Motor neuron (in vitro differentiated cells): ENCODE measurements at regions not wholly inside any gene's neighbourhood (a gene's known extent, or its start where the extent isn't known, plus 50 kb on each side); places are given as distances from the start of the nearest gene placed in this dataset.

Experiments used
- ATAC-seq, 8 experiments: fragments of 200-7000 bp; cut with Tn5 transposase; replicated peaks in 6 of 8; 2 replicates each; pipeline ENCODE4 v1.8.0; 2021; ENCODE audit warnings: mild to moderate bottlenecking in 8 of 8, moderate library complexity in 8 of 8
- H3K27ac ChIP-seq, 2 donors: fragments of 250-450 bp; sonication (Bioruptor Pico); 2 replicates each; pipeline ENCODE4 v1.9.0; 2021; ENCODE audit warnings: antibody characterized with exemption in 2 of 2, mild to moderate bottlenecking in 2 of 2, moderate library complexity in 1 of 2
- H3K4me1 ChIP-seq, 2 donors: fragments of 250-450 bp; sonication (Bioruptor Pico); replicated peaks in 1 of 2; 2 replicates each; pipeline ENCODE4 v1.6.1; 2021; ENCODE audit warnings: antibody characterized with exemption in 2 of 2, mild to moderate bottlenecking in 2 of 2, moderate library complexity in 1 of 2
- H3K4me3 ChIP-seq, 5 donors: fragments of 250-450 bp; sonication (Bioruptor Pico); 2 replicates each; pipeline ENCODE4 v1.9.0; 2021; ENCODE audit warnings: antibody characterized with exemption in 5 of 5, mild to moderate bottlenecking in 5 of 5, moderate library complexity in 4 of 5
- WGBS, 10 experiments: fragments of 450-650 bp; shearing (Covaris generic); methylation state at CpG; one replicate each; pipeline ENCODE4 v1.0.0; 2022; 5-methylcytosine and 5-hydroxymethylcytosine counted together
- in situ Hi-C, 9 experiments: fragments of 400-800 bp; cut with MboI; loops; one replicate each; pipeline ENCODE4 v1.15.0; 2021; ENCODE audit warnings: low sequenced_read_pairs in 9 of 9, low pct_unique_long_range_greater_than_20kb in 2 of 9; ENCODE audit not compliant: unreplicated experiment in 9 of 9

DNA sequence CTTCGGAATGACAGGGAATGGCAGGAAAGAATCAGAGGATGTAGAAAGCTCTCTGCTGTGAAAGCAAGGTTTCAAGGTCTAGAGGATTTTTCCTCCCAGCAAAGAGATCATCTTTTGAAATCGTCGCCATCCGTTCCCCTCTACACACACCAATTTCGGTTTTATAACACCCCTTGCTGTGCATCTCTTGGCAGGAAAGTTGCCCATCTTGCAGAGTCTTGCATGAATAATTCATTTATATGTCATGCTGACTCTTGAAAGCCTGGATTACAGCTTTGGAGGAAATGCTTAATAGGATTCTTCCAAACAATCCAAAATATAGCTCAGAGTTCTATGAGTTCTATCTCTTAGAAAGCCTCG, 262.7 kb downstream of the CHL1 start:
- Histone ChIP-seq H3K4me3 (peak overlapping the region in 1 of 5 donors; percentile 10), H3K27ac (no peak overlapping the region)
- WGBS, 10 experiments: 0 to 33% (median 15%) methylated on average over 5 to 6 of the region's 6 CpGs; no CpG with 5 or more reads in 4 of the 10 experiments

DNA sequence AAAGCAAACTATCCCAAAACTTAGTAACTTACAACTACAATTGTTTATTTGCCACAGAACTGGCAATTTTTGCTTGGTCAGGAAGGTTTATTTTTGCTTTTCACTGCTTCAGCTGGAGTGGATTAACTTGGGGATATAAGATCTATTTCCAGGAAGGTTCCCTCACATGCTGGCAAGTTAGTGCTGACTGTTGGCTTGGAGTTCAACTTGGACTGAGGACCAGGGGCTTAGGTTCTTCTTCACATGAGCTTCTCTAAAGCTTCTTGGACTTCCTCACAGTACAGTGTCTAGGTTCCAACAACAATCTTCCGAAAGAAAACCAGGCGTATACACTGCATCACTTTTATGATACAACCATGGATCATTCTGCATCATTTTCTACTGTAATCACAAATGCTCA, 264.4 kb downstream of the CHL1 start:
- ATAC-seq: no peak
- H3K4me3 ChIP-seq: no peak overlapping the region
- H3K27ac ChIP-seq: no peak overlapping the region
- WGBS, 10 experiments: 43 to 100% (median 90%) methylated on average over 1 to 2 of the region's 2 CpGs; no CpG with 5 or more reads in 3 of the 10 experiments
- in situ Hi-C loops: no loop called here
- H3K4me1 ChIP-seq: peaks cover 0 to 33% of the 10 kb centered on the region in 2 donors

More for the DNA sequence above, 262.7 kb downstream of the CHL1 start:
- in situ Hi-C loops: no loop called here
- peaks cover 0 to 34% of the 10 kb centered on the region in 2 donors for H3K4me1 ChIP-seq
- peak in 2 of 8 experiments; percentile 8 to 53 for ATAC-seq

DNA sequence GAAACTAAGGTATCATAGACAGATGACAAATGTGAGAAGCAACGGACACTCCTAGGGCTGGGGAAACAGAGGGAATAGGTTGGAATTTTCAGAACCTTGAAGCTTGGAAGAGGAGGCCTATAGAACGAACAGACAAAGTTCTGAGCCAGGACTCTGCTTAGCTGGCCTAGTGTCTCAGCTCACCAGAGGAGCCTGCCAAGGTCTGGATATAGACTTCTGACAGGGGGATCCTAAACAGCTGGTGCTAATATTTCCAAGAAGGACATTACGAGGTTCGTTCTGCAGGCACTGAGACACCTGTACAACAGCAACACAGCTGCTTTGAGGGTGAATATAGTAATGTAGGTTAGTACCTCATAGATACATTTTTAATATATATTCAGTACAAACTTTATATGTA, 266.3 kb downstream of the CHL1 start:
- H3K27ac ChIP-seq: no peak overlapping the region
- in situ Hi-C loops: no loop called here
- 0 to 93% (median 47%) methylated on average over 1 to 4 of the region's 4 CpGs; no CpG with 5 or more reads in 3 of the 10 experiments for WGBS, 10 experiments

DNA sequence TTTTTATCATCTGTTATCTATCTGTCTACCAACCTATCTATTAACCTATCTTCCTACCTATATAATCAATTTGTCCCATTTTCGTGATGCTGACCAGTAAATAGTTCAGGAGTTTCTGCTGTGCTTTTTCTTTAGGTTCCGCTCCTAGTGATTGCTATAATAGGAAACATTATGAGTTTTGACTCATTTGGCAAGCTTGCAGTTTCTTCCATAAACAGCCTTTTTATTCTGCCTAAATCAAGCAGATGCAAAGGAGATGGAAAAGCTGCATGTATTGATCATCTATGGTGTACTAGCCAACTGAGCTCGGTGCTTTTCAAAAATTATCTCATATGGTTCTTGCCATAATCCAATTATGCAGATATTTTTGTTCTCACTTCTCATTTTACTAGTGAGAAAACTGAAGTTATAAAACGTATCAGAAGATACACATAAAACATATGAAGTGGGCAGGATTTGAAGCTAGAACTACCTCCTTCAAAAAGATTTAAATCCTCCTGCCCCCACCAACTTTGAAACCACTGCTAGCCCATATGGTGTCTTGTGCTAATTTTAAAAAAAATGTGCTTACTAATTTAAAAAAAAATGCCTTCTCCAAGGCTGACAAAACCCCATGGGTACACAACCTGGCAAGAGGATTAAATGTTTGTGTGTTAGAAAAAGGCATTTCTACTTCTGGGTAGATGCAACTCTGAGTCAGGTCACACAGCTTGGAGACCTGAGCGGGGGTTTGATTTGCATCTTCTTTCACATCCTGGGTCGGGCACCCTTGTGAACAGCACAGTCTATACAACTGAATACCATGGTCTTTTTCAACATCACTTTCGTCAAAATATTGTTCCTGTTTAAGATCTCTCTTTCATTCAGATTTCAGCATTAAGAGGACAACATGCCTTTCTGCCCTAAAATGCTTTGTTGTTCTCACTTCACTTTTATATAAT, 267.0 kb downstream of the CHL1 start:
- in situ Hi-C loops: no loop called here
- ATAC-seq: peak in 1 of 8 experiments; percentile 29
- 10 to 83% (median 50%) methylated on average over 2 to 7 of the region's 7 CpGs for WGBS, 10 experiments
- Histone ChIP-seq H3K27ac (no peak overlapping the region), H3K4me1 (peaks cover 0 to 15% of the 10 kb centered on the region in 2 donors), H3K4me3 (no peak overlapping the region)

More for the DNA sequence above, 266.3 kb downstream of the CHL1 start:
- ATAC-seq: no peak
- Histone ChIP-seq H3K4me3 (no peak overlapping the region), H3K4me1 (peaks cover 0 to 22% of the 10 kb centered on the region in 2 donors)

DNA sequence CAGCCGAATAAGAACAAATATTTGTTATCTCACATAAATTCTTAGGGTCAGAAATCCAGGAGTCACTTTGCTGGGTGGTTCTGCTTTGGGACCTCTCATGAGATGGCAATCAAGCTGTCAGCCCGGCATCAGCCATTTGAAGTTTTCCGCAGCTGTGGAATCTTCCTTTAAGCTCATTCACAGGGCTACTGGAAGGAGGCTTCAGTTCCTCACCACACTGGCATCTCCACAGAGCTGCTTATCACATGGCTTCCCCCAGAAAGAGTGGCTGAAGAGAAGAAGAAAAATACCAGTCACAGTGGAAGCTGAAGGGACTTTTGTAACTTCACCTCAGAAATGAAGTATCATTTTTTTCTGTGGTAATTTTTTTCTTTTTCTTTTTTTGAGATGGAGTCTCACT, 267.7 kb downstream of the CHL1 start:
- WGBS, 10 experiments: 13 to 90% (median 55%) methylated on average over 1 to 3 of the region's 3 CpGs
- Histone ChIP-seq H3K27ac (no peak overlapping the region), H3K4me3 (no peak overlapping the region), H3K4me1 (peaks cover 0 to 8% of the 10 kb centered on the region in 2 donors)
- in situ Hi-C loops: no loop called here
- no peak for ATAC-seq

DNA sequence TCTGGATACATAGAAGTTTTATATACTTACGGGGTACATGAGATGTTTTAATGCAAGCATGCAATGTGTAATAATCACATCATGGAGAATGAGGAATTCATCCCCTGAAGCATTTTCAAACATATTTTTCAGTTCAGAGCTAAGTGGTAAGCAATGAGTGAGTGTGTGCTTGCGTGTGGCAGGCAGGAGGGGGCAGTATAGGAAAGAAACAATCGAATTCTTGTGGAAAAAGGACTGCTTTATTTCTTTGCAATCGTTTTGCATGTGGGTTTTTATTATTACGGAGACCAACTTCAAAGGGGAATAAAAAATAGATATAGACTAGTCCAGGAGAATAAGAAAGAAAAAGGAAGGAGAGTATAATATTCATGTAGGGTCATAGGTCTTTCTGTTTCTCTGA, 271.6 kb downstream of the CHL1 start:
- Histone ChIP-seq H3K4me1 (no peaks in the 10 kb centered on the region), H3K27ac (no peak overlapping the region), H3K4me3 (no peak overlapping the region)
- 7 to 54% (median 23%) methylated on average over 2 to 5 of the region's 5 CpGs for WGBS, 10 experiments
- in situ Hi-C loops: no loop called here
- peak in 1 of 8 experiments; percentile 44 for ATAC-seq

DNA sequence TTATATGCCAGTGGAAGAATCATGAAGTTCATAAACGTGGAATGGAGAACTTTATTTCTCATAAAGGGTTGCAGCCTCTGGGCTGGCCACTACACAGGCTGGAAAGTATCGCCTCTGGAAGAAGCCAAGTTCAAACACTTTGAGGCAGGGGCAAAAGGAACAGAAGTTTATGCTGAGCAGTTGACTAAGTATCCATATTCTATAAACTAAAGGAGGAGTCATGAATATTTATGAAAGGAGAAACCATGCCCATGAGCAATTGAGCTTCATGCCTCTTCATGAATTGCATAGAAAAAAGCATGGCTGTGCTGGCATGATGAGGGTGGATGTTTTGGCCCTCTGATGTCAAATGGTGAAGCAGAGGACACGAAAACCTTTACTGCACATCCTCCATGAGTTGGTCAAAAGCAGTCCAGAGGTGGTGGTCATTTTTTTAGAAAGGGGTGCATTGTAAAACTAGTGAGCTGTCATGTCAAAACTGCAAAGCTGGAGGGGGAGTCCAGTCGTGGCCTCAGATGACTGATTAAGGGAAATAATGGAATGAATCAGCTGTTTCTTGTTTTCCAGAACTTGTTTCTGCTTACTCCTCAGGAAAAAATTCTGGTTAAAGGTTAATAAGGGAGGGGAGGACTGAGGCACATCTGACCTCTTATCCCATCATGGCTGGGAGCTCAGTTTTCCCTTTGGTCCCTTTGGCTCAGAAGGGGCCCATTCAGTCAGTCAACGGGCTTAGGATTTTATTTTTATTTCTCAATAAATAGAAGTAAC, 276.7 kb downstream of the CHL1 start:
- peak in 1 of 8 experiments; percentile 94 for ATAC-seq
- 0 to 100% (median 51%) methylated on average over 1 to 5 of the region's 5 CpGs; no CpG with 5 or more reads in 1 of the 10 experiments for whole genome bisulfite sequencing, 10 experiments
- in situ Hi-C loops: no loop called here

DNA sequence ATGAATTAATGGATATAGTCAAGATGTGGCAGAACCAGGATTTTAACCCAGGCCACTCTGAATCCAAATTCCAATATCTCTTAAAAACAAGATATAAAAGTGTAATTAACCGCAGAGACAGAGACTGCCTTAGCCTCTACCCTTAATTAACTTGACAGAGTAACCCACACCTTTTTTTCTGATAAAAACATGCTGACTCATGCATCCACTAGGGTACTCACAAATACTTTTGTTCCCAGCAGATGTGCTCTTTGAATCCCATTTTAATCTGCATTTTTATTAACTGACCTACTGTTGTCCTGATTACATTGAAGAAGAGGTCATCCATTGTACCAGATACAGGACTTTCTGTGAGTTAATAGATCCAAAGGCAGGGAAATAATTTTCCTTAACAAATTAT, 278.3 kb downstream of the CHL1 start:
- ATAC-seq: peak in 2 of 8 experiments; percentile 13 to 26
- H3K27ac ChIP-seq: no peak overlapping the region
- WGBS, 10 experiments: 30 to 67% methylated on average over 1 of the region's 1 CpG; no CpG with 5 or more reads in 8 of the 10 experiments
- no peak overlapping the region for H3K4me3 ChIP-seq
- no peaks in the 10 kb centered on the region for H3K4me1 ChIP-seq
- in situ Hi-C loops: no loop called here

More for the DNA sequence above, 276.7 kb downstream of the CHL1 start:
- H3K27ac ChIP-seq: no peak overlapping the region
- H3K4me1 ChIP-seq: no peaks in the 10 kb centered on the region
- H3K4me3 ChIP-seq: no peak overlapping the region

DNA sequence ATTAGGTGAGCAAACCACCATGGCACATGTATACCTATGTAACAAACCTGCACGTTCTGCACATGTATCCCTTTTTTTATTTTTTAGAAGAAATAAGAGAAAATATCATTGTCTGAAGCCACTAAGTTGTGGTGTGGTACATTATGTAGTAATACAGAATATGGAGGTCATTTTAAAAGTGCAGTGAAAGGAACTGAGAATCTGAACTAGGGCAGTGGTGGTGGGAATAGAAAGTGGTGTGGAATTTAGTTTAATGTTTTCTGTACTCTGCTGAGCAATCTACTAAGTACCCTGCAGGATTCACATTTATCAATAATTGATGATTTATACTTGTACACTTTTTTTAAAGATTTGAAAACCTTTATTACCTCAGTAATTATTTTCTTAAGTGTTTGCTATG, 283.5 kb downstream of the CHL1 start:
- H3K4me1 ChIP-seq: no peaks in the 10 kb centered on the region
- ATAC-seq: no peak
- no peak overlapping the region for H3K4me3 ChIP-seq
- in situ Hi-C loops: no loop called here
- WGBS, 10 experiments: 0 to 100% (median 58%) methylated on average over 1 of the region's 1 CpG; no CpG with 5 or more reads in 4 of the 10 experiments
- H3K27ac ChIP-seq: no peak overlapping the region

DNA sequence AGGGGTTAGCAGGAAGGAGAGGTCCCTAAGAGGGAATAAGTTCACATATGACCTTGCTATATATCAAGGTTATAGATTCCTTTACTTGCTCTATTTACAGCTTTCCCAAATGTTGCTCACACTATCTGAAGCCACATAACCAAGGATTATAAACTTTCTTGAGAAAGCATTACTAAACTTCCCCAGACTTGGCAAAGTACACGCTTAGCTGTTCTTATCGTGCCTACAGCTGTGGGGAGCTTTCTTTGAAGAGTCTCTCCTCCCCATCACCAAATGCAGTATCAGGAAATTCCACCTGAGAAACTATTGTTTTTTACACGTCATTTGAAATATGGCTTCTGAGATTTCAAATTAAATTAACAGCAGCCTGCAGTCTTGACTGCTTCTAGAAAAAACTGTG, 284.5 kb downstream of the CHL1 start:
- H3K4me1 ChIP-seq: no peaks in the 10 kb centered on the region
- 0 to 100% (median 63%) methylated on average over 1 to 3 of the region's 3 CpGs; no CpG with 5 or more reads in 2 of the 10 experiments for WGBS, 10 experiments
- in situ Hi-C loops: no loop called here
- ATAC-seq: no peak
- H3K27ac ChIP-seq: no peak overlapping the region
- H3K4me3 ChIP-seq: no peak overlapping the region

DNA sequence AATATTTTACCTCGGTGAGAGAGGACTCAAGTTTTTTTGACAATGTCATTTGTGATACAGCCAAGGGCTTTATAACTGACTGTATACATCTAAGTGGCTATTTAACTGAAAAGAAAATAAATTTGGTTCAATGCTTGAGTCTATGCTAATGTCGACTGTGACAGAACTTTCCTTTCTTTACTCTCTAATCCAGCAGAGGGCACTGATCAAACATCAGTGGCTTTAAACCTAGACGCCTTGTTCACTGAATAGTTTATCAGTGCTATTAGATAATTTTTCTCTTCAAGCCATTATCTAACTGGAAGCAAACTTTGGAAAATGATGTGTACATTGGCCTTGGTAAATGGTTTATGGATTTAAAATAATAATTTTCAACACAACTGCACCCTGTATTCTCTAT, 285.1 kb downstream of the CHL1 start:
- Histone ChIP-seq H3K4me1 (no peaks in the 10 kb centered on the region), H3K27ac (no peak overlapping the region), H3K4me3 (no peak overlapping the region)
- in situ Hi-C loops: no loop called here
- ATAC-seq: peak in 2 of 8 experiments; percentile 50 to 71
- WGBS, 10 experiments: 0 to 63% (median 24%) methylated on average over 1 to 3 of the region's 3 CpGs

DNA sequence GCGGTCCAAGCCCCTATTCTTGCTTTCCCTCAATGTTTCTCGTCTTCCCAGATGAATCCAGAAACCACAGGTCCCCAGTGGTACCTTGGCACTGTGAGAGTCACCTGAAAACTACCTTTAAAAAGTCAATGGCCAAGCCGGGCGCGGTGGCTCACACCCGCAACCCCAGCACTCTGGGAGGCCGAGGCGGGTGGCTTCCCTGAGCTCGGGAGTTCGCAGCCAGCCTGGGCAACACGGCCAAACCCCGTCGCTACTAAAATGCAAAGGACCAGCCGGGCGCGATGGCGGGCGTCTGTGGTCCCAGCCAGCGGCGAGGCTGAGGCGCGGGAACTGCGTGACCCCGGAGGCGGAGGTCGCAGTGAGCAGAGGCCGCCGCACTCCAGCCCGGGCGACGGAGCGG, 285.9 kb downstream of the CHL1 start:
- no peaks in the 10 kb centered on the region for H3K4me1 ChIP-seq
- 16 to 100% (median 88%) methylated on average over 1 to 4 of the region's 32 CpGs; no CpG with 5 or more reads in 3 of the 10 experiments for WGBS, 10 experiments
- in situ Hi-C loops: no loop called here
- H3K27ac ChIP-seq: no peak overlapping the region
- H3K4me3 ChIP-seq: no peak overlapping the region
- no peak for ATAC-seq

DNA sequence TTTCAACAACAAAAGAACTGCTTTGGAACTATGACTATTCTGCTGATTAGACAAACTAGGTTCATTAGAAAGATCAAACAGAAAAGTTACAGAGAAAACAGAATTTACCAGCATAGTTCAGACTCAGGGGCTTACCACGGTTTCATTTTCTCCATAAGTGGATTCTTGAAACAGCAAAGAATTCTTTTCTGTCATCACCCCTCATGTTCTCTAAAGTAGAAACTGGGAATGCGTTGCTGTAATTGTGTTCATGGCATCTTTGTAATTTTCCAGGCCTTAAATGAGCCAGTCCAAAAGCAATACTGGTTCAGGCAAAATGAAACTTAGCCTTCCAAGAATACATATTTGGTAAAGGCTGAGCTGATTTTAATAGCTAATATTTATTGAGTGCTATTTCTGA, 287.8 kb downstream of the CHL1 start:
- in situ Hi-C loops: no loop called here
- no peak overlapping the region for H3K27ac ChIP-seq
- ATAC-seq: no peak
- no peaks in the 10 kb centered on the region for H3K4me1 ChIP-seq
- 9 to 93% (median 43%) methylated on average over 1 to 2 of the region's 2 CpGs for WGBS, 10 experiments
- H3K4me3 ChIP-seq: no peak overlapping the region
